HG03460 (cell line): ENCODE measurements at regions not wholly inside any gene's neighbourhood (a gene's known extent, or its start where the extent isn't known, plus 50 kb on each side); places are given as distances from the start of the nearest gene placed in this dataset.
"Not testable (repeated sequence)": the region's sequence is repeated elsewhere in the genome, so short reads cannot be mapped to it uniquely, and the experiment has no call there.

ENCODE experiments used
- ATAC-seq: cut with Tn5 transposase; IDR thresholded peaks from one replicate; pipeline ENCODE4 v1.9.1; 2021; ENCODE audit not compliant: unreplicated experiment

GRCh38 chr6:56807326-56807988 is 147.4 kb upstream of the BEND6 start:
- no peak for ATAC-seq

GRCh38 chr6:56806368-56806767 is 148.5 kb upstream of the BEND6 start:
- no peak for ATAC-seq

- no peak for ATAC-seq
Measured at GRCh38 chr6:56804996-56805395, 149.9 kb upstream of the BEND6 start.

GRCh38 chr6:56803594-56803993 is 151.3 kb upstream of the BEND6 start:
- ATAC-seq: no peak

- no peak for ATAC-seq
Measured at GRCh38 chr6:56802584-56802983, 152.3 kb upstream of the BEND6 start.

GRCh38 chr6:56799989-56800388 is 154.9 kb upstream of the BEND6 start:
- no peak for ATAC-seq

GRCh38 chr6:56798163-56798562 is 155.5 kb upstream of the DST start:
- no peak for ATAC-seq

GRCh38 chr6:56796196-56796532 is 153.5 kb upstream of the DST start:
- ATAC-seq: no peak

- ATAC-seq: no peak
Measured at GRCh38 chr6:56795466-56796195, 152.9 kb upstream of the DST start.

GRCh38 chr6:56794421-56794820 is 151.7 kb upstream of the DST start:
- no peak for ATAC-seq

GRCh38 chr6:56793938-56794337 is 151.2 kb upstream of the DST start:
- ATAC-seq: no peak

GRCh38 chr6:56790414-56790813 is 147.7 kb upstream of the DST start:
- no peak for ATAC-seq

- no peak for ATAC-seq
Measured at GRCh38 chr6:56789879-56790278, 147.2 kb upstream of the DST start.

- ATAC-seq: no peak
Measured at GRCh38 chr6:56789342-56789741, 146.7 kb upstream of the DST start.

GRCh38 chr6:56787209-56787608 is 144.5 kb upstream of the DST start:
- ATAC-seq: no peak

GRCh38 chr6:56786256-56786655 is 143.6 kb upstream of the DST start:
- no peak for ATAC-seq

GRCh38 chr6:56785536-56785935 is 142.8 kb upstream of the DST start:
- not testable (repeated sequence) for ATAC-seq

- ATAC-seq: not testable (repeated sequence)
Measured at GRCh38 chr6:56780109-56780508, 137.4 kb upstream of the DST start.

GRCh38 chr6:56778503-56778902 is 135.8 kb upstream of the DST start:
- not testable (repeated sequence) for ATAC-seq

GRCh38 chr6:56775498-56776166 is 132.9 kb upstream of the DST start:
- no peak for ATAC-seq

- ATAC-seq: no peak
Measured at GRCh38 chr6:56772737-56773184, 130.1 kb upstream of the DST start.

- ATAC-seq: no peak
Measured at GRCh38 chr6:56771929-56772607, 129.4 kb upstream of the DST start.
